ENCODE measurements at regions not wholly inside any gene's neighbourhood (a gene's known extent, or its start where the extent isn't known, plus 50 kb on each side); places are given as distances from the start of the nearest gene placed in this dataset.

GRCh38 chr16:31707743-31708335, 165.8 kb upstream of the ZNF267 start:
- TF ChIP-seq ZFP3 (CRISPR knock-in tag; IDR thresholded peaks at IDR 0.05) (no peak), PPARA (CRISPR knock-in tag; IDR thresholded peaks at IDR 0.05; ENCODE audit: borderline replicate concordance) (no peak), CSDC2 (CRISPR knock-in tag; IDR thresholded peaks at IDR 0.05) (no peak), OSR1 (CRISPR knock-in tag; IDR thresholded peaks at IDR 0.05) (no peak), PATZ1 (CRISPR knock-in tag; IDR thresholded peaks at IDR 0.05; ENCODE audit: borderline replicate concordance) (no peak), ISL1 (CRISPR knock-in tag; IDR thresholded peaks at IDR 0.05) (no peak), BACH2 (CRISPR knock-in tag; IDR thresholded peaks at IDR 0.05; ENCODE audit: borderline replicate concordance) (no peak), CREB5 (CRISPR knock-in tag; IDR thresholded peaks at IDR 0.05; ENCODE audit: low read depth) (no peak), TSHZ2 (CRISPR knock-in tag; IDR thresholded peaks at IDR 0.05) (no peak), GLIS3 (CRISPR knock-in tag; IDR thresholded peaks at IDR 0.05) (no peak), ARNTL (CRISPR knock-in tag; IDR thresholded peaks at IDR 0.05; ENCODE audit: borderline replicate concordance, low read depth) (no peak), RARB (CRISPR knock-in tag; IDR thresholded peaks at IDR 0.05) (no peak), SNAI2 (CRISPR knock-in tag; IDR thresholded peaks at IDR 0.05) (no peak), ZFP30 (CRISPR knock-in tag; IDR thresholded peaks at IDR 0.05) (no peak)

All from SK-N-SH treated with all-trans-retinoic acid at 6 μM for 48 hours (cell line).